Cardiac muscle cell (in vitro differentiated cells and primary cell): ENCODE measurements at regions not wholly inside any gene's neighbourhood (a gene's known extent, or its start where the extent isn't known, plus 50 kb on each side); places are given as distances from the start of the nearest gene placed in this dataset.

Experiments used
- DNase-seq, 2 donors: peaks; one replicate each; pipeline versions ENCODE4 v3.0.0 to v3.0.0-alpha.2; 2010 to 2017; ENCODE audit warnings: low read depth in 1 of 2, low spot score in 1 of 2
- H3K27ac ChIP-seq: fragments of 200-600 bp; sonication (generic); 2 replicates; pipeline ENCODE4 v1.5.1; 2016
- H3K27me3 ChIP-seq: fragments of 200-600 bp; sonication (generic); 2 replicates; pipeline ENCODE4 v1.6.0; 2016; ENCODE audit warnings: control low read depth
- H3K36me3 ChIP-seq: fragments of 200-600 bp; sonication (generic); 2 replicates; pipeline ENCODE4 v1.5.1; 2016; ENCODE audit warnings: control low read depth
- H3K4me1 ChIP-seq: fragments of 200-600 bp; sonication (generic); 2 replicates; pipeline ENCODE4 v1.8.1; 2017; ENCODE audit warnings: low read depth, mild to moderate bottlenecking, mixed run types
- H3K4me3 ChIP-seq: fragments of 200-600 bp; sonication (generic); 2 replicates; pipeline ENCODE4 v1.5.1; 2016; ENCODE audit warnings: mild to moderate bottlenecking
- H3K9me3 ChIP-seq: fragments of 200-600 bp; sonication (generic); 2 replicates; pipeline ENCODE4 v1.5.1; 2017; ENCODE audit warnings: low read depth, mild to moderate bottlenecking, control low read depth
- CTCF ChIP-seq: IDR thresholded peaks from 2 replicates; pipeline ENCODE4 v1.5.1; 2012; ENCODE audit warnings: low read depth, mild to moderate bottlenecking, low read length

- Histone ChIP-seq H3K4me3 (peak overlapping the region; percentile 21), H3K4me1 (peaks cover 4% of the 10 kb centered on the region), H3K9me3 (no peaks in the 10 kb centered on the region), H3K27me3 (peaks cover 36% of the 10 kb centered on the region), H3K36me3 (no peaks in the 10 kb centered on the region), H3K27ac (no peak overlapping the region)
- TF ChIP-seq CTCF: no peak
- DNase-seq: peak in 1 of 2 donors; percentile 21
Observed at GRCh38 chr7:115476671-115477181, 553.8 kb downstream of the TFEC start.

DNA sequence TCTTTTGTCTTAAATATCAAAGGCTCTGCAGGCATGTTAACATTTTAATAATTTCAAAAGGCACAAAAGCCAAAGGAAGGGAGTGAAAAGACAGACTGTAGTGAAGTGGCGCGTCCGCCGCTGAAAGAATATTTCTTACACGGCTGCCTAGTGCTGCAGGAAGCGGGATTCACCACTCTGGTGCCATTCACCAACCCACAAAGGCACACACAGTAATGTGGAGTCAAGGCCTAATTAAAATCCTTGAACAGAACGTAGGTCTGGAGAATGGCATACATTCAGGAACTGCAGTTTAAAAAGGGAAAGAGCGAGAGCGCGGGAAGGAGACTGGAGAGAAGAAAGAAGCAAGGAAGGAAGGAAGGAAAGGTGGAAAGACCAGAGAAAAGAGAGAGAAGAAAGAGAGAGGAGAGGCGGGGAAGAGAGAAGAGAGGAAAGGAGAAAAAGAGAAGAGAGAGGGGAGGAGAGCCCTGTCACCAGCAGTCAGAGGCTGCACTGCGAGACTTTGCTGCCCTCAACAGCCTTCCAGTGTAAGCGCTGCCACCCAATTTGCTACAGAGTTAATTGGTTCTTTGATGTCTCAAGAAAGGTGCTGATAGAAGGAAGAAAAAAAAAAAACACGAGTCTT lies 554.0 kb downstream of the MDFIC start:
- TF ChIP-seq CTCF: peak; percentile 19
- no peaks in the 10 kb centered on the region for H3K36me3 ChIP-seq
- H3K4me3 ChIP-seq: no peak overlapping the region
- DNase-seq: peak; percentile 35 to 40
- no peaks in the 10 kb centered on the region for H3K9me3 ChIP-seq
- peaks cover 36% of the 10 kb centered on the region for H3K27me3 ChIP-seq
- H3K27ac ChIP-seq: no peak overlapping the region
- peaks cover 4% of the 10 kb centered on the region for H3K4me1 ChIP-seq

GRCh38 chr7:115475206-115475605 lies 553.3 kb downstream of the MDFIC start:
- no peak overlapping the region for H3K4me3 ChIP-seq
- peaks cover 4% of the 10 kb centered on the region for H3K4me1 ChIP-seq
- H3K9me3 ChIP-seq: no peaks in the 10 kb centered on the region
- H3K27me3 ChIP-seq: peaks cover 36% of the 10 kb centered on the region
- H3K36me3 ChIP-seq: no peaks in the 10 kb centered on the region
- H3K27ac ChIP-seq: no peak overlapping the region
- no peak for DNase-seq
- TF ChIP-seq CTCF: no peak

DNA sequence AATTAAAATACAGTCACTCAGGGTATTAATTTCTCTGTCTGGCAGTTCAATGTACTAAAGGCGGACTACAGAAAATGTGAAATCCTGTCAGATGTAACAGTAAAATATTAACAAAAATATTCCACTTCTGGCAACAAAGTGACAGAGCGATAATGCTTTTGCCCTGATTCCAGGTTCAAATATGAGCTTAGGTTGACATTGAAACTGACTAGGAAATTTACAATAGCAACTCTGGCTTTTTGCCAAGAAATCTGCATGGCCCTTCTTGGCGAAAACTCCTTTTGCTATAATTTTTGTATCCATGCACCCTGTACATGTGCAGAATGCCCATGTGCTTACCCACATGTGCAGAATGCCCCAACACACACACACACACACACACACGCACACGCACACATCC lies 552.2 kb downstream of the MDFIC start:
- H3K9me3 ChIP-seq: no peaks in the 10 kb centered on the region
- H3K4me1 ChIP-seq: peaks cover 4% of the 10 kb centered on the region
- no peaks in the 10 kb centered on the region for H3K36me3 ChIP-seq
- no peak overlapping the region for H3K27ac ChIP-seq
- no peak for TF ChIP-seq CTCF
- no peak overlapping the region for H3K4me3 ChIP-seq
- DNase-seq: no peak
- H3K27me3 ChIP-seq: peaks cover 36% of the 10 kb centered on the region

GRCh38 chr7:115471891-115472290 lies 550.0 kb downstream of the MDFIC start:
- H3K9me3 ChIP-seq: no peaks in the 10 kb centered on the region
- no peak for TF ChIP-seq CTCF
- peak in 1 of 2 donors; percentile 60 for DNase-seq
- no peak overlapping the region for H3K27ac ChIP-seq
- H3K4me3 ChIP-seq: no peak overlapping the region
- no peaks in the 10 kb centered on the region for H3K36me3 ChIP-seq
- H3K27me3 ChIP-seq: peaks cover 21% of the 10 kb centered on the region
- peaks cover 4% of the 10 kb centered on the region for H3K4me1 ChIP-seq
